ENCODE measurements at regions not wholly inside any gene's neighbourhood (a gene's known extent, or its start where the extent isn't known, plus 50 kb on each side); places are given as distances from the start of the nearest gene placed in this dataset.
"Not testable (repeated sequence)": the region's sequence is repeated elsewhere in the genome, so short reads cannot be mapped to it uniquely, and the experiment has no call there.

DNA sequence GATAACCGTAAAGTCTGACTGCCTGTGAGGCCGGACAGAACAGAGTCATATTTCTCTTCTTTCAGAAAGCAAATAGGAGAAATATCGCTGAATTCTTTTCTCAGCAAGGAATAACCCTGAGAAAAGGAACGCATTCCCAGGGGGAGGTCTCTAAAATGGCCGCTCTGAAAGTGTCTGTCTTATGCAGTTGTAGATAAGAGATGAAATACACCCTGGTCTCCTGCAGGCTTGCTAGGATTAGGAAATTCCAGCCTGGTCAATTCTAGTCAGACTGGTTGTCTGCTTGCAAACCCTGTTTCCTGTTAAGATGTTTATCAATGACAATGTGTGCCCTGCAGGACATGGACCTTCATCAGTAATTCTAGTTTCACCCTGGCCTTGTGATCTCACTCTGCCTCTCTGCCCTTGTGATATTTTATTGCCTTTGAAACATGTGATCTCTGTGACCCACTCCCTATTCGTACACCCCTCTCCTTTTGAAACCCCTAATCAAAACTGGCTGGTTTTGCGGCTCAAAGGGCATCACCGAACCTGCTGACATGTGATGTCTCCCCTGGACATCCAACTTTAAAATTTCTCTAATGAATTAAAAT, 934.8 kb upstream of the SPRY2 start:
- no peak for DNase-seq (ENCODE audit: low read depth)

DNA sequence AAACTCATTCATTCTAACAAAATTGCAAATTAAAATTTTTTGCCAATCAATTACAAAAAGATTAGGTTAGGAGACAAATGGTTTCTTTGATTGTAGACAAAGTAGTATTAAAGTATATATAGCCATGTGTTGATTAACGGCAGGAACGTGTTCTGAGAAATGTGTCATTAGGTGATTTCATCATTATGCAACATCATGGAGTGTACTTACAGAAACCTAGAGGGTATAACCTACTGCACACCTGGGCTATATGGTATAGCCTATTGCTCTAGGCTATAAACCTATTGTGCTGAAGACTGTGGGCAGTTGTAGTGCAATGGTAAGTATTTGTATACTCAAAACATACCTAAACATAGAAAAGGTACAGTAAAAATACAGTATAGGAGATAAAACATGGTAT, 906.8 kb upstream of the SPRY2 start:
- DNase-seq (ENCODE audit: low read depth) = no peak

DNA sequence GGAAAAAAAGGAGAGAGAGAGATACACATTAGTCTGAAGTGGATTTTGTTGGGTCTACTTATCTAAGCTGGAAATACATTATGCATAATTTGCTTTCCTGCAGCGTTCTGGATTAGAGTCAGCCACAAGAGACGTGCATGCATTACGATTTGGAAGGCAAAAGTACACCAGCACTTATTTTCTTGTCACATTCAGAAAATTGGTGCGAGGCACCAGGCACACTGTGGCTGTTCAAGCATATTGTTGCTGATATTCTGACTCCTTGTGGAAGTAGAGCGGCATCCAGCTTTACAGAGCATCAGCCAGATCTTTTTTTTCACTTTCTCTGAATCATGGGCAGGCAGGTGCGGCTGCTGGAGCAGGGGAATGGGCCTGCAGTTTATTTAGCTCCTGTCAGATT, 905.6 kb upstream of the SPRY2 start:
- DNase-seq (ENCODE audit: low read depth) = no peak

DNA sequence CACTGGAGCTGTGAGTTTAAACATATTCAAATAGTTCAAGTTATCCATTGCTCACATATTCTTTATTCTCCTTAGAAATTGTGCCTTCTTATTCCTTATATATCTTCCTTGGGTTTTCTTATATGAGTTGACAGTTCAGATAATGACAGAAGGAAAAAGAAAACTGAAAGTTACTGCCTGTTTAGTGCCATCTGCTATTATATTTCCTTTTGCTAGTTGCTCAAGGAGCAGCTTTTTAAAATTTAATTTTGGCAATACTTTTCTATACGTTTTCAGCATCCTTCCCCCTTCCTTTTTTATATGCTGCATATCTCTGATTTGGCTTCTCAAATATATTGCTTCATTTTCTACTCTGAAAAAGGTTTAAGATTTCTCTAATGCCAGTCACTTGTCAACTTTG, 903.1 kb upstream of the SPRY2 start:
- DNase-seq (ENCODE audit: low read depth) = no peak

DNA sequence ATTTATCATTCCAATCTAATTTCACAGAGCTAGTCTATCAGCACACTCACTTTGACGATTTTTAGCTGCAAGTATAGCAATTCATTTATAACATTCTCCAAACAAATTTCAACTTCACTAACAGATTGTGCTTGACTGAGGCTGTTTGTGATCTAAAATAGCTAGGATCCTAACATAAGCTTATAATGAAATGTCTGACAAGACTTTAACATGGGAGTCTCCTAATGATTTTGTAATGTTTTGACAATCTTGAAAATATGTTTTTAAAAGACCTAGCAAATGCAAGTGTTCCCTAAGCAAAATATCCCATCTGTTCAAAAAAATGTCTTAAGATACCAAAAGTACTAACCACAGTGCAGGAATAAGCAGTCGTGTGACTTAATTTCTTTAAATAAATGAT, 889.5 kb upstream of the SPRY2 start:
- no peak for DNase-seq (ENCODE audit: low read depth)

DNA sequence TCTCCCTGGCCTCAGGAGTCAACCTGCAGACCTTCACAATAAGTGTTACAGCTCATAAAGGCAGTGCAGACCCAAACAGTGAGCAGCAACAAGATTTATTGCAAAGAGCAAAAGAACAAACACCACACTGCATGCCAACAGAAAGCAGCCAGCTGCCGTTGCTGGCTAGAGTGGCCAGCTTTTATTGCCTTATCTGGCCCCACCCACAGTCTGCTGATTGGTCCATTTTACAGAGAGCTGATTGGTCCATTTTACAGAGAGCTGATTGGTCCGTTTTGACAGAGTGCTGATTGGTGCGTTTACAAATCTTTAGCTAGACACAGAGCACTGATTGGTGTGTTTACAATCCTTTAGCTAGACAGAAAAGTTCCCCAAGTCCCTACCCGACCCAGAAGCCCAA, 885.9 kb upstream of the SPRY2 start:
- DNase-seq (ENCODE audit: low read depth) = not testable (repeated sequence)

DNA sequence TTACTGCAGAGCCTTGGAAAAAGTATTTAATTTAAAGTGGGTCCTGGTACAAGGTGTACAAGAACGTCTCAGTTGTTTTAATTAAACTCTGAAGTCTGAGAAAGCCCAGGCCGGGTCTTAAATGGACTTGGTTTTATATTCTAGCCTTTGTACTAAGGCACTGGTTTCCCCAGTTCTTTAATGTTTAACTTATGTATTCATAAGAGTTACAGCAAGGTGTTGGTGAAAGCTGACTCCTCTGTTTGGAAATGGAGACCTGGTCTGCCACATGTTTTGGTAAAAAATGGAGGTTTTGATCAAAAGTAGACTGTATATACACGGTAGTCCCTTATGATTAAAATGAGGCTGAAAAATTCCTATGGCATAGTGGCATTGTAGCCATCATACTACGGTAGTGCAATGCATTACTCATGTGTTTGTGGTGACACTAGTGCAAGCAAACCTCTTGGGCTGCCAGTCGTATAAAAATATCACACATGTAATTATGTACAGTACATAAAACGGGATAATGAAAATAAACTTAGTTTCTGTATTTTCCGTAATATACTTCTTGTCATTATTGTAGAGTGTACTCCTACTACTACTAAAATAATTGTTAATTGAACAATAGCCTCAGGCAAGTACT, 883.4 kb upstream of the SPRY2 start:
- no peak for DNase-seq (ENCODE audit: low read depth)

DNA sequence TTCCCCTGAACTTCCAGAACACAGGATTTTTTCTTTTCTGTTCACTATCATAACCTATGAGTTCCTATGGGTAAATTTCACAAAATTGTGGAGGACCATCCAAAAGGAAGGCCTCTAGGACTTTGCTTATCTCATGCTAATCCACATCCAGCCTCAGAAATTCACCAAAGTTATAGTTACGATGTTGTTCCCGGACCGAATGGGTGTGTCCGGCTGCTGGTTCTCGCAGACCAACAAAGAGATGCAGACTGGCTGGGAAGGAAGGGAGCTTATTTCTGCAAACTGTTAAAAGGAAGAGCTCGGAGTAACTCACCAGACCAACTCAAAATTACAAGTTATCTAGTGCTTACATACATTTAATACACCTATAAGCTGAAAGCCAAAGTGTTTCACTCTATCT, 882.9 kb upstream of the SPRY2 start:
- no peak for DNase-seq (ENCODE audit: low read depth)

DNA sequence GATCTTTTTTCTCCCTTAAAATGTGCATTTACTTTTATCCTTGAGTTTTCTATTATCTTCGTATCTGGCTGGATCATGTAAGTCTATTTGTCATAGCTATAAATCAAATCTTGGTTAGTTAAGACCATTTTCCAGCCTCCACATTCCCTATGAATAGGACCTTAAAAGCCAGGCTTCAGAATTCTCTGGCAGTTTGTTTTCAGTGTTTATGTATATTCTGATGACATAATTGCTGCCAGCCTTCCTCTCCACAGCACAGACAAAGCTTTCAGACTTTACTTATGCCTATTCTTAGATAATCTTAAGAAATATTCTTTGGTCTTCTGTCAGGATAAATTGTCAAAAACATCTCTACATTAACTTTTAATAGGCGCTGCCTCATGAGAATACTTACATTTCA, 870.8 kb upstream of the SPRY2 start:
- no peak for DNase-seq (ENCODE audit: low read depth)

DNA sequence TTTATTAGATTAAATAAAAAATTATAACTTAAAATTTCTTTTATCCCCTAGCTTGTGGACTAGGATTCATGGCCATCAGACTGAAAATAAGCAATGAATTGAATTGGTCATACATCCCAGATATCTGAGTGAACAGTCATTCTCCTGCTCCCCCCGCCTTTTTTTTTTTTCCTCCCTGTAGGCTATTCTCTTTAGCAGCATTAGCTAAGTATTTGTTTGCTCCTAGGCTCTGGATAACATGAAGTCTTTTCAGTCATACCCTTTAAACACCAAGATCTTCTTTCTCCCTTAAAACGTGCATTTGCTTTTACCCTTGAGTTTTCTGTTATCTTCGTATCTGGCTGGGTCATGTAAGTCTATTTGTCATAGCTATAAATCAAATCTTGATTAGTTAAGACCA, 866.7 kb upstream of the SPRY2 start:
- DNase-seq (ENCODE audit: low read depth) = no peak

DNA sequence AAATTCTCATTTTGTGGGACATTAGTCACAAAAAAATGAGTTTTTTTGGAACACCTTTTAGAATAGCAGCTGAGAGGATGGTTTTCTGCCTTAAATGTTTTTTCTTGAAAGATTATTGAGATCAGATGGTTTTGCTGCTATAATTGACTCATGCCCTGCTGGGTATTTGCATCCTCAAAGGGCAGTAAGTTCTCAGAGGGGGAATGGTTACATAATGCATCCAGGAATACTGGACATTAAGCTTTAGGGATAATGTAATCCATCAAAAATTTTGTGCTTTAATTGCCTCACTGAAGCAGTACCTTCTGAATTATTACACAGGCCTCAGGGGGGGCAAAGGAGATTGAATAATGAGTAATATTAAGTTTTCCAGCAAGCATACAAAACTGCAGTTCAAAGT, 866.3 kb upstream of the SPRY2 start:
- no peak for DNase-seq (ENCODE audit: low read depth)

DNA sequence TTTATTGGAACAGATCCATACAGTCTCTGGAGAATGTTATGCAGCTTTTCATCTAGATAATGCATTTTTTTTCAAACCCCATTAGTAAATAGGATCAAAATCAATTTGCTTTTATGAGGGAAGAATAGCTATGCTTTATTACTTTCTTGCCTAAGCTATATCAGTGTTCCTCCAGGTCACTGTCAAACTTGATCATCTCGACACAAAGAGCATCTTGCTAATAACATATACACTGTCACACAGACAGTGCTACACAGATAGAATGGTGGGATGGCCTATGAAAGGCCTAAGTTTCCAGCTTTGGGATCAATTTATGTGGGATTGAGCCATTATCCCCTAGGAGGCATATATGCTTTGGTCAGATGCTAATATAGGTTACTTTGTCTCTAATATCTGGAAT, 862.9 kb upstream of the SPRY2 start:
- no peak for DNase-seq (ENCODE audit: low read depth)

DNA sequence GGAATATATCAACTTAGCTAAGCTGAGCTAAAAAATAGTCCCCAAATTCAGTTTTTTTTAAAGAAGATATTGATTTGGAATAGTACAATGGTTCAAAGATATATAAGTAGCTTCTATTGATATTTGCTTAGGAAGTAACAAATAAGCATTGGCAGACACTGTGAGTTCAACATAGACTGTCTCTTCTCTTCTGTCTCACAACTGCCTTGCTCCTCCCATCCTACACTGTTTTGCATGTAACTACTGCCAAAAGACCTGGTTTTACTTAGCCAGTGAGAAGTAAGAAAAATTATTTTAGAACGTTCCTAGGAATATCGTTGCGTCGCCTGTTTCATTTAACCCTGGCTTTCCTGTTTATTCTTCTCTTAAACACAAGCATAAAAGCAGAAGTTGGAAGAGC, 859.0 kb upstream of the SPRY2 start:
- DNase-seq (ENCODE audit: low read depth) = no peak

DNA sequence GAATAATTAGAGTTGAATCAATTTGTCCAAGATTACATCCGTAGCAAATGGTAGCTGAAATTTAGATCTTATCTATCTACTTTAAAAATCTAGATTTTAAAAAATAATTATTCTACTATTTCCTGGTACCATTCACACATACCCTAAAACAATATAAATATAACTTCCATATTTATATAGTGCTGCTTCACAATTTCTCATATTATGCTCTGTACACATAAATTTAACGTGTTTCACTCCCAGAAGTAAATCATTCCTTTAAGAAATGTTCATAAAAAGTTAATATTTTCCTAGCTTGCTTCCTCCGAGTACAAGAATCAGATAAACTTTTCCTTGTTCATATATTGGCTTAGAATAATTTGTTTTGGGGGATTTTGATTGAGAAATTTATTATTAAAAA, 857.0 kb upstream of the SPRY2 start:
- DNase-seq (ENCODE audit: low read depth) = no peak

DNA sequence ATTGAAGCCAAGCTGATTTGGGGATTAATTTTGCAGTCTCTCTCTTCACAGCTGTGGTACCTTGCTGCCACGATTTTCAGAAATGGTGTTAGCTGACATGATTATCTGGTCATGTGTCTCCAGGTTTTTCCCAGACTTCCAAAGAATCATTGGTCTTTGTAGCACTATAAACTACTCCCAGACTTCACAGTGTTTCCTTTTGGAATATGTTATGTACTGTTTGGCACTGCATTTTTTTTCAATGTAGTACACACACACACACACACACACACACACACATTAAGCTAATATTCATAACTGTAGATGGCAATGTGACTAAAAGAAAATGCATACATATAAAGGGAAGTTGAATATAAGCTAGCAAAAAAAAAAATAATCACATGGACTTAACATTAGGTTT, 856.6 kb upstream of the SPRY2 start:
- DNase-seq (ENCODE audit: low read depth) = no peak

DNA sequence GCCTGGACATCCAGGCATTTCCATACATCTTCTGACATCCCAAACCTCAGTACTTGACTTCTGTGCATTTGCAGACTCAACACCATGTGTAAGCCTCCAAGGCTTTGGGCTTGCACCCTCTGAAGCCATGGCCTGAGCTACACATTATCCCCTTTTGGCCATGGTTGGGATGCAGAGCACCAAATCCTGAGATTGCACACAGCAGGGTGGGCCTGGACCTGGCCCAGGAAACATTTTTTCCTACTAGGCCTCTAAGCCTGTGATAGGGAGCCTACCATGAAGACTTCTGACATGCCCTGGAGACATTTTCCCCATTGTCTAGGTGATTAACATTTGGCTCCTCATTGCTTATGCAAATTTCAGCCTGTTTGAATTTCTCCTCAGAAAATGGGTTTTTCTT, 853.4 kb upstream of the SPRY2 start:
- DNase-seq (ENCODE audit: low read depth) = no peak

DNA sequence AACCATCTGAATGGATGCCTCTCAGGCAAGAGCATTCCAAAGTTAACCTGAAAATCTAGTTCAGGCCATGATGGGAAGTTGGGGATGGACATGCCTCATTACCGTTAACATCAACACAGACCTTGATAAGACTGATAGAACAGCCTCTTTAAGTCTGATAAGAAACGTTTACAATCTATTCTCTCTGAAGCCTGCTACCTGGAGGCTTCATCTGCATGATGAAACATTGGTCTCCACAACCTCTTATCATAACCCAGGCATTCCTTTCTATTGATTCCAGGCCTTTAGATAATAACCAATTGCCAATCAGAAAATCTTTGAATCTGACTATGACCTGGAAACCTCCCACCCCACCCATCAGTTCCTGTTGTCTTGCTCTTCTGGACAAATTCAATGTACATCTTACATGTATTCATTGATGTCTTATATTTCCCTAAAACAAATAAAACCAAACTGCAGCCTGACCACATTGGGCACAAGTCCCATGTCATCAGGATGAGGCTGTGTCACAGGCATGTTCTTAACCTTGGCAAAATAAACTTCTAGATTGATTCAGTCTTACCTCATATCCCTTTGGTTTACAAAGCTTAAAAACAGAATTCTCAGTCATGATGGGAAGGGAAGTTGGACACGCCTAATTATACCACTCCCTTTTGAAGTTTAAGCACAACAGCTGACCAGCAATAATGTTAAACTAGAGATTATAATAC, 843.8 kb upstream of the SPRY2 start:
- DNase-seq (ENCODE audit: low read depth) = peak; percentile 51

DNA sequence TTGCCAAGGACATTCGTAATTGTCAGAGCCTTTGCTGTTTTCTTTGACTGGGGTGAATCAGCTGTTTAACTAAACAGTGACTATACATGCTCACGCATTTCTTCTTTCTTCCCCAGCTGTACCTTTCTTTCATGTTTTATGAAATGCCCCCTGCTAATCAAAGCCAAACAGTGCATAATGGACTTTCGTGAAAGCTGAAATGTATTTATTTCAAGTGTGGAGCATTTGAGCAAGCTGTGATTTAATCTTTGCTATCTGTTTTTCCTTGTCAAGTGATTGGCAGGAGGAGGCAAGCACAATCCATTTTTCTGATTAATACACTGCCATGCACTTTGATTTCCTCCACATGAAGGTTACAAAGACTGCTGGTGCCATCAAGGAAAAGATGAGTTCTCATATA, 831.7 kb upstream of the SPRY2 start:
- DNase-seq (ENCODE audit: low read depth) = no peak

DNA sequence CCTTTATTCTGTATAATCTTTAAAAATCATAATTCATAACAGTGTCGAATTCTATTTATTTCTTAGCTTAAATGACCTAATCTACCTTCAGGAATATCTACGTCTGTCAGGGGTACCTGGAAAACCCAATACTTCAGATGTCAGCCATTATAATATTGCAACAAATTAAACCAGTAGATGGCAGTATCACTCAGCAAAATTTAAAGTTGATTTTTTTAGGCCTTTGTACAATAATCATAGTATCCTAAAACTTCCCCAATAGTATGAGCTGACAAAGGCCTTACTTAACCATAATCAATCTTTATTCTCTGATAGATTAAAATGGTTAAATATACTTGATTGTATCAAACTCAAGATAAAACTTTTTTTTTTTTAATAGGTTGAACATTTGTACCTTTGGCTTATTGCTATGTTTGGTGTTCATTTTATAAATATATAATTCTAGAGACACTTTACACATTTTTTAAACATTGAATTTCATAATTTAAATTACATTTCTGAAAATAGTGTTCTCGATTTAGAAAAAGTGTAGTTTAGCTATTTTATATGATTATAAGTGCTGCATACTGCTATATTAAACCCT, 830.2 kb upstream of the SPRY2 start:
- peak; percentile 5 for DNase-seq (ENCODE audit: low read depth)

DNA sequence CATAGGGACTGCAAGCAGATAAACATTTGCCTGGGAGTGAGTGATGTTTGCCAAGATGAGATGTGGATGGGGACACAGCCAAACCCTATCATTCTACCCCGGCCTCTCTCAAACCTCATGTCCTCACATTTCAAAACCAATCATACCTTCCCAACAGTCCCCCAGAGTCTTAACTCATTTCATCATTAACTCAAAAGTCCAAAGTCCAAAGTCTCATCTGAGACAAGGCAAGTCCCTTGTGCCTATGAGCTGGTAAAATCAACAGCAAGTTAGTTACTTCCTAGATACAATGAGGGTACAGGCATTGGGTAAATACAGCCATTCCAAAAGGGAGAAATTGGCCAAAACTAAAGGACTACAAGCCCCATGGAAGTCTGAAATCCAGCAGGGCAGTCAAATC, 822.9 kb upstream of the SPRY2 start:
- not testable (repeated sequence) for DNase-seq (ENCODE audit: low read depth)

DNA sequence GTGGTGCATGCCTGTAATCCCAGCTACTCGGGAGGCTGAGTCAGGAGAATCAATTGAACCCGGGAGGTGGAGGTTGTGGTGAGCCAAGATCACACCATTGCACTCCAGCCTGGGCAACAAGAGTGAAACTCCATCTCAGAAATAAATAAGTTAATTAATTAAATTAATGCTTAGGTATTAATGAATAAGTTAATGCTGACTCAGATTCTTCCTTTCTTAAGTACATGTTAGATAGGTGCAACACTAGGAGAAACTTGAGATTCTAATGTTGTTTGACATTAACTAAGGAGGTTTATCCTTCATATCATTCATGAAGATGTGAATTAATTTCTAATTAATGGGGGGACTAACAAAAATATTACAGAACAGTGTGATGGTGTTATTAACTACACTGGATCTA, 812.6 kb upstream of the SPRY2 start:
- no peak for DNase-seq (ENCODE audit: low read depth)

DNA sequence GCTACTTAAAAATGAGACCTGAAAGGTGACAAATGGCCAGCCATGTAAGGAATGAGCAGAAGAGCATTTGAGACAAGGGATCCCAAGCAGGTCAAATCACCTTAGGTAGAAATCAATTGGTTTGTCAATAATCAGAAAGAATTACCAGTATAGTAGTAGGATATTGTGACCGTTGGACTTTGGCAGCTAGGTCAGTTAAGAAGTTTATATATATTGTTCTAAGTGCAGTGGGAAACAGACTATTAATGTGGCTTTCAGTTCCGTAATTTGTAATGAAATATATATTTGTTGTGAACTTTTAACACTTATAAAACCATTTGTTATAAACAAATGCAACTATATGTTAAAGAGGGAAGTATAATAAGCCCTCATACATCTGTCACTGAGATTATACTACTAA, 807.9 kb upstream of the SPRY2 start:
- no peak for DNase-seq (ENCODE audit: low read depth)

DNA sequence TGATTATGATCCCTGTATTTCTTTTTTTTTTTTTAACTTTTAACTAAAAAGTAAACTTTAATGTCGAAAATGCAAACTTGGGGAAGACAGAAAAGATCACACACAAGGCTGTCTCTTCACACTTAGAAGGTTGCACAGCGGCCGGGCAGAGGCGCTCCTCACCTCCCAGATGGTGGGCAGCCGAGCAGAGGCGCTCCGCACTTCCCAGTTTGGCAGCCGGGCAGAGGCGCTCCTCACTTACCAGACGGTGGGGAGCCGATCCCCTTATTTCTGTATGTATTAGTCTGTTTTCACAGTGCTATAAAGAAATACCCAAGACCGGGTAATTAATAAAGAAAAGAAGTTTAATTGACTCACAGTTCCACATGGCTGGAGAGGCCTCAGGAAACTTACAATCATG, 805.6 kb upstream of the SPRY2 start:
- not testable (repeated sequence) for DNase-seq (ENCODE audit: low read depth)

Data from fibroblast of gingiva (primary cell).